Sigmoid colon (tissue), 4 donors: ENCODE measurements at regions not wholly inside any gene's neighbourhood (a gene's known extent, or its start where the extent isn't known, plus 50 kb on each side); places are given as distances from the start of the nearest gene placed in this dataset.

Experiments used
- CTCF ChIP-seq, 4 experiments: fragments of 450-650 bp in 3 of 4; fragments of 200-600 bp in 1 of 4; IDR thresholded peaks; one replicate each; pipeline ENCODE4 v1.5.1; 2016 to 2019; ENCODE audit warnings: antibody characterized with exemption in 4 of 4, mild to moderate bottlenecking in 3 of 4, moderate library complexity in 2 of 4
- POLR2A ChIP-seq, 2 donors: fragments of 450-650 bp; IDR thresholded peaks; one replicate each; pipeline ENCODE4 v1.6.1; 2016; ENCODE audit warnings: antibody characterized with exemption in 2 of 2, mild to moderate bottlenecking in 2 of 2, moderate library complexity in 2 of 2
- POLR2AphosphoS5 ChIP-seq, 4 donors: sonication (generic); formaldehyde crosslinking; IDR thresholded peaks; one replicate each; pipeline ENCODE4 v1.6.1; 2017; ENCODE audit warnings: antibody characterized with exemption in 4 of 4

DNA sequence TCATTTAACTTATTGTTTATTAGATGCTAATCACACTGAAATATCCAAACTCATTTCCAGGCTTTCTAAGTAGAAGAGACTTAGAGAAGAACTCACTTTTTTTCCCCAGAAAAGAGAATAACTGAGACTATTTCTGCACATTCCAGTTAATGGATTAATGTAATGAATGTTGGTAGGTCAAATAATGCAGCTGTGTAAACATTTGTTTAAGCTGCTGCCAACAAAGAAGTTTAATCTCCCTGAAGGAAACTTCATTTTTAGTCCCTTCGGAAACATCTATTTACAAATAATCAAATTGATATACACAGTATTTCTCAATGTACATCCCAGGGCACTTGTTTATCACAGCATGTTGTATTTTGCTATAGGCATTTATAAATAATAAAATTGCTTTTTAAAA lies 126.9 kb downstream of the KCNS3 start:
- TF ChIP-seq CTCF (IDR thresholded peaks at IDR 0.05) (no peak), POLR2A (IDR thresholded peaks at IDR 0.05) (no peak), POLR2AphosphoS5 (IDR thresholded peaks at IDR 0.05) (no peak)
